HepG2 (cell line): ENCODE measurements at regions not wholly inside any gene's neighbourhood (a gene's known extent, or its start where the extent isn't known, plus 50 kb on each side); places are given as distances from the start of the nearest gene placed in this dataset.

Experiments
- ATAC-seq: fragments of 200-7000 bp; cut with Tn5 transposase; 3 replicates; pipeline ENCODE4 v1.9.1; 2020; ENCODE audit warnings: mild to moderate bottlenecking, moderate library complexity
- BruUV-seq: library from RNA; stranded (reverse); fragments of 400-500 nt; replicated peaks from 2 replicates; lab custom pipeline; 2021; lab: Mats Ljungman, UMichigan
- CTCF ChIA-PET: fragments of 300-600 bp; formaldehyde crosslinking; extraction: SDS; loops from one replicate; lab custom pipeline; 2021; ENCODE audit warnings: low total read pairs, inconsistent platforms, low intra/inter-chr PET ratio; lab: Yijun Ruan, JAX
- POLR2A ChIA-PET: fragments of 350-600 bp; sonication (Branson Sonifier 250); formaldehyde crosslinking; loops from one replicate; lab custom pipeline; 2020; ENCODE audit warnings: antibody characterized with exemption, inconsistent platforms; lab: Yijun Ruan, JAX
- DNase-seq: peaks from one replicate; pipeline ENCODE4 v3.0.0-alpha.2; 2015; ENCODE audit warnings: low spot score
- FAIRE-seq: peaks from 3 replicates; lab custom pipeline; 2011; peaks lifted over from hg19 to GRCh38; lab: Jason Lieb, UNC
- H2AFZ ChIP-seq: one replicate; pipeline ENCODE4 v1.6.1; 2011; ENCODE audit warnings: low read length, inconsistent platforms
- H3K27ac ChIP-seq: fragments of 300-600 bp; 3 replicates; pipeline ENCODE4 v1.8.0; 2011; ENCODE audit warnings: mixed run types, mild to moderate bottlenecking, mixed read lengths, low read length, inconsistent platforms; ENCODE audit not compliant: insufficient read depth; ENCODE audit errors: extremely low read length
- H3K27me3 ChIP-seq, 2 experiments: fragments of 200-600 bp in 1 of 2; 2 replicates in 1 of 2; 3 replicates in 1 of 2; pipeline versions ENCODE4 v1.6.0 to v1.8.0; 2011; ENCODE audit warnings: low read length in 2 of 2, mild to moderate bottlenecking in 2 of 2, moderate library complexity in 2 of 2, inconsistent platforms in 1 of 2; ENCODE audit not compliant: insufficient read depth in 2 of 2, control insufficient read depth in 1 of 2
- H3K36me3 ChIP-seq, 2 experiments: fragments of 200-600 bp in 1 of 2; replicated peaks in 1 of 2; 2 replicates in 1 of 2; 3 replicates in 1 of 2; pipeline versions ENCODE4 v1.5.1 to v1.8.0; 2011; ENCODE audit warnings: low read length in 2 of 2, inconsistent platforms in 1 of 2; ENCODE audit not compliant: insufficient read depth in 2 of 2, control insufficient read depth in 1 of 2
- H3K4me1 ChIP-seq: 2 replicates; pipeline ENCODE4 v1.5.1; 2012; ENCODE audit warnings: low read length, inconsistent platforms; ENCODE audit not compliant: insufficient read depth
- H3K4me2 ChIP-seq: 2 replicates; pipeline ENCODE4 v1.6.0; 2011; ENCODE audit warnings: low read depth, low read length, inconsistent platforms
- H3K4me3 ChIP-seq, 3 experiments: fragments of 200-600 bp in 1 of 3; sonication (generic), shearing (Covaris generic) in 1 of 3; replicated peaks in 1 of 3; 2 replicates each; pipeline ENCODE4 v1.5.1; 2011 to 2016; ENCODE audit warnings: low read length in 3 of 3, inconsistent platforms in 2 of 3, low read depth in 2 of 3, mild to moderate bottlenecking in 2 of 3, control low read depth in 1 of 3, mixed read lengths in 1 of 3; ENCODE audit not compliant: insufficient read depth in 1 of 3
- H3K79me2 ChIP-seq: one replicate; pipeline ENCODE4 v1.6.1; 2011; ENCODE audit warnings: low read length, inconsistent platforms; ENCODE audit not compliant: insufficient read depth
- H3K9ac ChIP-seq: 2 replicates; pipeline ENCODE4 v1.6.0; 2011; ENCODE audit warnings: mild to moderate bottlenecking, low read depth, low read length, inconsistent platforms; ENCODE audit not compliant: insufficient read depth
- H3K9me3 ChIP-seq: 2 replicates; pipeline ENCODE4 v1.5.1; 2012; ENCODE audit warnings: mild to moderate bottlenecking, low read length
- H4K20me1 ChIP-seq: 2 replicates; pipeline ENCODE4 v1.6.0; 2011; ENCODE audit warnings: inconsistent platforms, mild to moderate bottlenecking, low read length, moderate library complexity; ENCODE audit not compliant: insufficient read depth
- BRD4 ChIP-seq: sonication (generic); formaldehyde crosslinking; IDR thresholded peaks from 2 replicates; pipeline ENCODE4 v1.4.0; 2020; ENCODE audit warnings: missing genetic modification reagents
- ESRRA ChIP-seq: sonication (generic); formaldehyde crosslinking; IDR thresholded peaks from 2 replicates; pipeline ENCODE4 v1.5.1; 2020; ENCODE audit warnings: mild to moderate bottlenecking, low read depth, missing genetic modification reagents
- FOXA3 ChIP-seq: IDR thresholded peaks from 2 replicates; pipeline ENCODE4 v1.6.1; 2016; ENCODE audit warnings: missing genetic modification reagents, missing compliant biosample characterization
- HNF4G ChIP-seq, 2 experiments: sonication (generic) in 1 of 2; formaldehyde crosslinking in 1 of 2; IDR thresholded peaks; 2 replicates each; pipeline versions ENCODE4 v1.4.0 to v1.6.1; 2011 to 2020; ENCODE audit warnings: borderline replicate concordance in 2 of 2, low read depth in 2 of 2, mild to moderate bottlenecking in 2 of 2, low read length in 1 of 2, missing genetic modification reagents in 1 of 2, moderate library complexity in 1 of 2
- JUN ChIP-seq: sonication (generic); formaldehyde crosslinking; IDR thresholded peaks from 2 replicates; pipeline ENCODE4 v1.4.0; 2020; ENCODE audit warnings: mild to moderate bottlenecking, missing genetic modification reagents
- MAFF ChIP-seq: IDR thresholded peaks from 2 replicates; pipeline ENCODE4 v1.6.1; 2011; ENCODE audit warnings: low read depth, low read length, improper control_type of control experiment
- MIXL1 ChIP-seq: IDR thresholded peaks from 2 replicates; pipeline ENCODE4 v1.6.1; 2016
- MTA1 ChIP-seq: sonication (generic); formaldehyde crosslinking; IDR thresholded peaks from 2 replicates; pipeline ENCODE4 v1.4.0; 2020; ENCODE audit warnings: missing genetic modification reagents, mild to moderate bottlenecking, borderline replicate concordance
- PAWR ChIP-seq: sonication (generic); formaldehyde crosslinking; IDR thresholded peaks from 2 replicates; pipeline ENCODE4 v1.4.0; 2020; ENCODE audit warnings: missing genetic modification reagents, mild to moderate bottlenecking, borderline replicate concordance
- TEAD2 ChIP-seq: sonication (generic); formaldehyde crosslinking; IDR thresholded peaks from 2 replicates; pipeline ENCODE4 v1.9.0; 2021; ENCODE audit warnings: missing genetic modification reagents
- ZEB1 ChIP-seq: IDR thresholded peaks from 2 replicates; pipeline ENCODE4 v1.6.1; 2012; ENCODE audit warnings: mild to moderate bottlenecking, low read depth, inconsistent platforms; ENCODE audit not compliant: insufficient replicate concordance
- ZNF136 ChIP-seq: sonication (generic); formaldehyde crosslinking; IDR thresholded peaks from 2 replicates; pipeline ENCODE4 v1.8.1; 2022; ENCODE audit warnings: low read depth, mild to moderate bottlenecking, moderate library complexity, missing genetic modification reagents
- ZNF235 ChIP-seq: sonication (generic); formaldehyde crosslinking; IDR thresholded peaks from 2 replicates; pipeline ENCODE4 v1.8.1; 2023; ENCODE audit warnings: mild to moderate bottlenecking, missing genetic modification reagents, borderline replicate concordance
- ZNF570 ChIP-seq: sonication (generic); formaldehyde crosslinking; IDR thresholded peaks from 2 replicates; pipeline ENCODE4 v1.4.0; 2020; ENCODE audit warnings: mild to moderate bottlenecking, missing genetic modification reagents, borderline replicate concordance
- ZSCAN22 ChIP-seq: sonication (generic); formaldehyde crosslinking; IDR thresholded peaks from 2 replicates; pipeline ENCODE4 v1.4.0; 2020; ENCODE audit warnings: mild to moderate bottlenecking, missing genetic modification reagents
- WGBS: methylation state at CpG from one replicate; pipeline ENCODE4 v1.1.6; 2017; ENCODE audit warnings: low lambda C conversion rate; 5-methylcytosine and 5-hydroxymethylcytosine counted together
- in situ Hi-C: cut with HindIII; loops from 2 replicates; pipeline ENCODE4 v1.10.0; 2017; ENCODE audit warnings: low pct_unique_long_range_greater_than_20kb; ENCODE audit not compliant: extremely low pct_ligation_motif_present
- intact Hi-C: fragments of 100-400 bp; cut with micrococcal nuclease; formaldehyde crosslinking; loops from one replicate; pipeline ENCODE4 v1.10.0; 2022; ENCODE audit not compliant: unreplicated experiment
- TF ChIP-seq, protein P1 (sequence below): sonication (generic); formaldehyde crosslinking; IDR thresholded peaks from 2 replicates; pipeline ENCODE4 v1.9.0; 2022; ENCODE audit warnings: low read depth, missing genetic modification reagents

DNA sequence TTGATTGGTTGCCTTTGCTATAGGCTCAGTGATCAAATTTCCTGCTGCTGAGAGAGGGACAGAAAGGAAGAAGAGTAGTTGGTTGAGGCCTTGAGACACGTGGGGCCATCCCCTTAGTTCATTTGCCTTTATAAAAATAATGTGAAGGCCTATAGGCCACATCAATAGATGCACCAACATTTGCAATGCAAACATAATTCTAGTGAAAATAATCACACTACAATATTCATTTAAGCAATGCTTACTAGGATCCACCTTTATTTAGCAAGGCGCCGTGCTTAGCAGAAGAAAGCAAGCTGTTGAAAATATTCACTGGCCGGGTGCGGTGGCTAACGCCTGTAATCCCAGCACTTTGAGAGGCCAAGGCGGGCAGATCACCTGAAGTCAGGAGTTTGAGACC lies 105.3 kb upstream of the CXCR4 start (continued):
- TF ChIP-seq MTA1, result no peak
- TF ChIP-seq MAFF, result no peak
- no peak for TF ChIP-seq PAWR (CRISPR knock-in tag)
- TF ChIP-seq ZNF235 (CRISPR knock-in tag), result no peak
- TF ChIP-seq, protein P1, sequence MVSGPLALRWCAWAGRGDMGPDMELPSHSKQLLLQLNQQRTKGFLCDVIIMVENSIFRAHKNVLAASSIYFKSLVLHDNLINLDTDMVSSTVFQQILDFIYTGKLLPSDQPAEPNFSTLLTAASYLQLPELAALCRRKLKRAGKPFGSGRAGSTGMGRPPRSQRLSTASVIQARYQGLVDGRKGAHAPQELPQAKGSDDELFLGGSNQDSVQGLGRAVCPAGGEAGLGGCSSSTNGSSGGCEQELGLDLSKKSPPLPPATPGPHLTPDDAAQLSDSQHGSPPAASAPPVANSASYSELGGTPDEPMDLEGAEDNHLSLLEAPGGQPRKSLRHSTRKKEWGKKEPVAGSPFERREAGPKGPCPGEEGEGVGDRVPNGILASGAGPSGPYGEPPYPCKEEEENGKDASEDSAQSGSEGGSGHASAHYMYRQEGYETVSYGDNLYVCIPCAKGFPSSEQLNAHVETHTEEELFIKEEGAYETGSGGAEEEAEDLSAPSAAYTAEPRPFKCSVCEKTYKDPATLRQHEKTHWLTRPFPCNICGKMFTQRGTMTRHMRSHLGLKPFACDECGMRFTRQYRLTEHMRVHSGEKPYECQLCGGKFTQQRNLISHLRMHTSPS, result no peak
- no peak for TF ChIP-seq ESRRA (CRISPR knock-in tag)
- no peak for TF ChIP-seq JUN (CRISPR knock-in tag)

DNA sequence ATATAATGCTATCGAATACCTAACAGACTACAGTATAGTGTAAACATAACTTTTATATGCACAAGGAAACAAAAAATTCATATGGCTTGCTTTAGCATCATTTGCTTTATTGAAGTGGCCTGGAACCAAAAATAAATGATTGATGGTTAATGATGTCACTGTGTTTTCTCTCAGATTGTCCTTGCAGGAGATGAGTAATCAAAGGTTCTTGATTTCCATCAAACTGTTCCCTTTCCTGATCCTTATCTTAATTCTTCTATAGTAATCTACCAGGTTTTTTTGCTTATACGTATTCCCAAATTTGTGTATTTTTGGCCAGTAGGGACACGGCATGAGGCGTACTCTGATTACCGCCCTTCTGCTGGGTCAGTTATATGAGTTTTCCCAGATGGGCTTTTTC lies 104.9 kb upstream of the CXCR4 start:
- Histone ChIP-seq H3K27me3 (no peaks in the 10 kb centered on the region), H3K4me1 (no peaks in the 10 kb centered on the region), H3K9me3 (no peaks in the 10 kb centered on the region), H4K20me1 (no peaks in the 10 kb centered on the region), H3K27ac (no peak overlapping the region), H3K36me3 (no peaks in the 10 kb centered on the region), H3K4me3 (no peak overlapping the region), H3K4me2 (no peak overlapping the region), H3K79me2 (no peaks in the 10 kb centered on the region), H2AFZ (no peak overlapping the region), H3K9ac (no peak overlapping the region)
- intact Hi-C loops (no loop called here), in situ Hi-C loops (no loop called here)
- no peak for ATAC-seq
- 55% methylated on average over 5 of the region's 5 CpGs for WGBS
- FAIRE-seq, result no peak
- BruUV-seq, result no TSS peak
- ChIA-PET CTCF (no interaction called here), POLR2A (no interaction called here)
- TF ChIP-seq MIXL1 (CRISPR knock-in tag) (no peak), BRD4 (CRISPR knock-in tag) (no peak), ZSCAN22 (CRISPR knock-in tag) (no peak), ZNF570 (CRISPR knock-in tag) (no peak), ZEB1 (no peak), HNF4G (IDR thresholded peaks at IDR 0.05; ENCODE audit: borderline replicate concordance, low read depth, low read length) (no peak), HNF4G (CRISPR knock-in tag; IDR thresholded peaks at IDR 0.05; ENCODE audit: borderline replicate concordance, low read depth) (no peak), ZNF136 (CRISPR knock-in tag) (no peak), TEAD2 (CRISPR knock-in tag) (no peak), FOXA3 (CRISPR knock-in tag) (no peak)
- DNase-seq, result no peak
